HFF-Myc (cell line): ENCODE measurements at regions not wholly inside any gene's neighbourhood (a gene's known extent, or its start where the extent isn't known, plus 50 kb on each side); places are given as distances from the start of the nearest gene placed in this dataset.

Source experiments
- DNase-seq: peaks from one replicate; pipeline ENCODE4 v3.0.0-alpha.2; 2011; ENCODE audit warnings: low read depth; ENCODE audit errors: extremely low read depth
- H3K4me3 ChIP-seq: replicated peaks from 2 replicates; pipeline ENCODE4 v1.5.1; 2011; ENCODE audit warnings: low read depth, mild to moderate bottlenecking, control low read depth, low read length
- TF ChIP-seq, protein P1 (sequence below): IDR thresholded peaks from 2 replicates; pipeline ENCODE4 v1.5.1; 2012; ENCODE audit warnings: mild to moderate bottlenecking, low read depth, low read length, control low read depth; ENCODE audit errors: missing control alignments

DNA sequence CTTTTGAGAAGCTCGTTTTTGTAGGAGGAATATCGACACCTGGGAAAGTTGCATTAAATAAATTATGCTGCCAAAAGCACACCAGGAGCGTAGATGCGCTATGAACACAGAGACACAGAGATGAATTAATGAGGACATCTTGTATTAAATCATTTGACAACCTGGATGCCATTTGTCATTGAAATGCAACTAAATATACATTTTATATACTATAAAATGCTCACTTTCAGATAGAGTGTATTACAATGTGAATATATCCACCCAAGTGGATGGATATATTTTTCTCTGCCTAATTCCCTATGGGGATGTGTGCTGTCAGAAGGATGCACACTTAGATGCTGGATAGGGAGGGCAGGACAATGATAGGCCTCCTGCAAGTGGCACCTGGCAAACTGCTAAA is 426.2 kb downstream of the RIT2 start:
- no peak overlapping the region for H3K4me3 ChIP-seq
- TF ChIP-seq, protein P1, sequence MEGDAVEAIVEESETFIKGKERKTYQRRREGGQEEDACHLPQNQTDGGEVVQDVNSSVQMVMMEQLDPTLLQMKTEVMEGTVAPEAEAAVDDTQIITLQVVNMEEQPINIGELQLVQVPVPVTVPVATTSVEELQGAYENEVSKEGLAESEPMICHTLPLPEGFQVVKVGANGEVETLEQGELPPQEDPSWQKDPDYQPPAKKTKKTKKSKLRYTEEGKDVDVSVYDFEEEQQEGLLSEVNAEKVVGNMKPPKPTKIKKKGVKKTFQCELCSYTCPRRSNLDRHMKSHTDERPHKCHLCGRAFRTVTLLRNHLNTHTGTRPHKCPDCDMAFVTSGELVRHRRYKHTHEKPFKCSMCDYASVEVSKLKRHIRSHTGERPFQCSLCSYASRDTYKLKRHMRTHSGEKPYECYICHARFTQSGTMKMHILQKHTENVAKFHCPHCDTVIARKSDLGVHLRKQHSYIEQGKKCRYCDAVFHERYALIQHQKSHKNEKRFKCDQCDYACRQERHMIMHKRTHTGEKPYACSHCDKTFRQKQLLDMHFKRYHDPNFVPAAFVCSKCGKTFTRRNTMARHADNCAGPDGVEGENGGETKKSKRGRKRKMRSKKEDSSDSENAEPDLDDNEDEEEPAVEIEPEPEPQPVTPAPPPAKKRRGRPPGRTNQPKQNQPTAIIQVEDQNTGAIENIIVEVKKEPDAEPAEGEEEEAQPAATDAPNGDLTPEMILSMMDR, result no peak
- no peak for DNase-seq
